GM13977 (cell line): ENCODE measurements at regions not wholly inside any gene's neighbourhood (a gene's known extent, or its start where the extent isn't known, plus 50 kb on each side); places are given as distances from the start of the nearest gene placed in this dataset.
"Not testable (repeated sequence)": the region's sequence is repeated elsewhere in the genome, so short reads cannot be mapped to it uniquely, and the experiment has no call there.

Experiments
- DNase-seq: peaks from one replicate; pipeline ENCODE4 v3.0.0; 2012; ENCODE audit warnings: low spot score
- CTCF ChIP-seq: IDR thresholded peaks from 2 replicates; pipeline ENCODE4 v1.5.1; 2012; ENCODE audit warnings: mild to moderate bottlenecking, control low read depth; ENCODE audit not compliant: insufficient read depth; ENCODE audit errors: extremely low read depth, missing control alignments
- in situ Hi-C: fragments of 300-500 bp; cut with MboI; formaldehyde crosslinking; loops from one replicate; pipeline ENCODE4 v1.12.0; 2022; ENCODE audit warnings: low sequenced_read_pairs, low pct_unique_long_range_greater_than_20kb, mixed read lengths, inconsistent platforms; ENCODE audit not compliant: unreplicated experiment

- DNase-seq, in situ Hi-C loops: not testable (repeated sequence)
Observed at GRCh38 chr10:76815505-76815904, 822.1 kb downstream of the KCNMA1 start.

DNA sequence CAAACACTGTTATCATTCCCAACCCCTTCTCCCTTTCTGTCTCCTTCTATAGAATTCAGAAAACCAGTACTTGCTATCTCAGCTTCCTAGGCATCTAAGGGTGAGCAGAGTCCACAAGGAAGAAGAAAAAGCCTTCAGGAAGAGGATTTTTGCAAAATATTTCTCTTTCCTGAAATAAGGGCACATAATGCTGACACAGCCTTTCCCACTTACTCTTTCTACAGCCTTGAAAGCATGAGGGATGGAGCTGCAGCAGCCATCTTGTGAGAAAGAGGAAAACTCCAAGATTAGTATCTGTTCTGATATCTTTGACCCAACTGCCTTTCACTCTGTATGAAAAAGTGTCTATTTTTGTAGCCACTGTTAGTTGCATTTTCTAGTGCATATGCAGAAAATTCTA is 826.2 kb downstream of the KCNMA1 start:
- in situ Hi-C loops: no loop called here
- DNase-seq: no peak
- no peak for TF ChIP-seq CTCF

DNA sequence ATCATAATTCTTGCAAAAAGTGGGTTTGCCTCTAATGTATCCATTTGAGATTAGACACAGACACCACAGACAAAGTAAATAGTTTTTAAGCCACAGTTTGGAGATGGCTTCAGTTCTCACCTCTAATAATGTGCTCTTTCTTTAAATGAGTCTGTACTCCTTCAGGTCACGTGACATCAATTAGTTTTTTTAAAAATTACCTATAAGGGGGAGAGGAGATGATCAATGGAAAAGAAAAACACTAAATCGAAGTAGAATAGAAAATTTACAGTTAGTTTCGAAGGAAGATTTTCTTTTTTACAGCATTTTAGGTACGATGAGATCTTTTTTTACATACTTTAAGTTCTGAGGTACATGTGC is 849.2 kb downstream of the KCNMA1 start:
- no peak for DNase-seq
- in situ Hi-C loops: no loop called here
- no peak for TF ChIP-seq CTCF

- TF ChIP-seq CTCF: no peak
- DNase-seq: no peak
- in situ Hi-C loops: no loop called here
Observed at GRCh38 chr10:76787746-76788451, 849.7 kb downstream of the KCNMA1 start.

- TF ChIP-seq CTCF: no peak
- in situ Hi-C loops: no loop called here
- DNase-seq: no peak
Observed at GRCh38 chr10:76786504-76787072, 851.0 kb downstream of the KCNMA1 start.

DNA sequence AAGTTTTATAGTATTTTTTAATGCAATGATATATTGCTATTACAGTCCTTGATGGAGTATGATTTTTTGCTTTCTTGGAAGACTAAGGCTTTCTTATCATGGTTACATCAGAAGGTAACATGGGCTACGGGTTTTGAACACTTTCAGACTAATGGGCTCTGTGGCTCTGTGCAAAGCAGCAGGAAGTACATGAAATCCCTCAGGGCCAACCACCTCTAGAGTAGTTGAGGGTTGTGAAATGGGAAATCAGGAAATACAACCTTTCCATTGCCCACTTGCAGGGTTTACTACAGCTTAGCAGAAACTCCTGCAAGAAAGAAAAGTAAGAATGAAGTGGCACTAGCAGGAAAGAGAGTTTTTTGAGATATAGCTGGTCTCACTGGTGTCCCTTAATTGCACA is 853.5 kb downstream of the KCNMA1 start:
- in situ Hi-C loops: no loop called here

More for the DNA sequence above, 853.5 kb downstream of the KCNMA1 start:
- no peak for TF ChIP-seq CTCF
- no peak for DNase-seq
